ENCODE measurements at regions not wholly inside any gene's neighbourhood (a gene's known extent, or its start where the extent isn't known, plus 50 kb on each side); places are given as distances from the start of the nearest gene placed in this dataset.

- peak overlapping the region; percentile 68 for H3K27ac ChIP-seq
- DNase-seq (ENCODE audit: low read depth, low spot score): peak; percentile 53
These were observed 50.5 kb upstream of the IBTK start for GRCh38 chr6:82298012-82298411.

Data from epithelial cell of prostate (primary cell).